Muscle layer of colon (tissue), 2 donors: ENCODE measurements at regions not wholly inside any gene's neighbourhood (a gene's known extent, or its start where the extent isn't known, plus 50 kb on each side); places are given as distances from the start of the nearest gene placed in this dataset.

Experiments
- H3K27ac ChIP-seq: one replicate; pipeline ENCODE4 v1.7.0; 2013; ENCODE audit warnings: low read depth, mild to moderate bottlenecking, low read length, moderate library complexity
- H3K27me3 ChIP-seq, 2 donors: one replicate each; pipeline ENCODE4 v1.7.0; 2013; ENCODE audit warnings: low read length in 2 of 2, mild to moderate bottlenecking in 2 of 2; ENCODE audit not compliant: insufficient read depth in 2 of 2, control insufficient read depth in 1 of 2
- H3K36me3 ChIP-seq: one replicate; pipeline ENCODE4 v1.7.0; 2013; ENCODE audit warnings: mild to moderate bottlenecking, low read length; ENCODE audit not compliant: insufficient read depth
- H3K4me1 ChIP-seq: one replicate; pipeline ENCODE4 v1.7.0; 2013; ENCODE audit warnings: mild to moderate bottlenecking, low read length; ENCODE audit not compliant: insufficient read depth
- H3K4me3 ChIP-seq, 2 donors: one replicate each; pipeline ENCODE4 v1.7.0; 2013; ENCODE audit warnings: low read length in 2 of 2, low read depth in 1 of 2, mild to moderate bottlenecking in 1 of 2, moderate library complexity in 1 of 2
- H3K9ac ChIP-seq: one replicate; pipeline ENCODE4 v1.7.0; 2013; ENCODE audit warnings: low read length
- H3K9me3 ChIP-seq: one replicate; pipeline ENCODE4 v1.7.0; 2013; ENCODE audit warnings: mild to moderate bottlenecking, low read length
- donor health status: abdominal sarcoma.
- donor health status: Adenocarcinoma of cecum.

DNA sequence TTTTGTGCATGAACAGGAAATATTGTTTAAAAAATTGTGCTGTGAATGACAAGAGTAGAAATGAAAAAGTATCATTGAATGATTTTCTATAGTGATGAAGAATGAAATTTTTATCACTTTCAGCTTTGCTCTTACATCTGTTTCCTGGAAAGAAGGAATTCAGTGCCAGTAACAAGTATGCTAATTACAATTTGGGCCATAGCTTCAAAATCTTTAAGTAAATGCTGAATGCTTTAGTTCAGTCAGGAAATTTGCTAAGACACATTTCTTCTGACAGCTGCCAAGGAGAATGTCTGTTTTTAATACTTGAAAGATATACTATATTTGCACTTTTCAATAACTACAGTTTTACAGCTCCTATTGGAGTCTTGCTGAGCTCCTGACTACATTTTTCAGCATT, 203.7 kb upstream of the RSPO3 start:
- peaks cover 6% of the 10 kb centered on the region for H3K4me1 ChIP-seq
- H3K27ac ChIP-seq: no peak overlapping the region
- H3K27me3 ChIP-seq: no peaks in the 10 kb centered on the region
- no peaks in the 10 kb centered on the region for H3K9me3 ChIP-seq
- H3K36me3 ChIP-seq: no peaks in the 10 kb centered on the region
- H3K9ac ChIP-seq: no peak overlapping the region
- H3K4me3 ChIP-seq: no peak overlapping the region

DNA sequence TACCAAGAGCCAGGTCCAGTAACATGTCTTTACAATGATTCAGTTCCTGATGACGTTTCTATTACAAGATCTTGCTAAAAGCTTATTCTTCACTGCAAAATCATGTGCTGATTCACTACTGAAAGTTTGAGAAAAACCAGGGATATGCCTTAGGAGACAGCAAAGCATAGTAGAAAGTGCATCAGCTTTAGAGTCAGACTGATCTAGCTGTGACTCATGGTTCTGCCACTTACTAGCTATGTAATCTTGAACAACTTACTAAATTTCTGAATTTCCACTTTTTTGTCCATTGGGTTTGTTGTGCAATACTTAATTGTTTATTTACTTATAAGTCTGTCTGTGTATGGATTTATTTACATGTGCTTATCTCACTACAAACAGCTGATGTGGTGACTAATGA, 198.5 kb upstream of the RSPO3 start:
- Histone ChIP-seq H3K9ac (no peak overlapping the region), H3K4me3 (no peak overlapping the region), H3K9me3 (no peaks in the 10 kb centered on the region), H3K27me3 (no peaks in the 10 kb centered on the region), H3K27ac (no peak overlapping the region), H3K36me3 (no peaks in the 10 kb centered on the region), H3K4me1 (no peaks in the 10 kb centered on the region)

DNA sequence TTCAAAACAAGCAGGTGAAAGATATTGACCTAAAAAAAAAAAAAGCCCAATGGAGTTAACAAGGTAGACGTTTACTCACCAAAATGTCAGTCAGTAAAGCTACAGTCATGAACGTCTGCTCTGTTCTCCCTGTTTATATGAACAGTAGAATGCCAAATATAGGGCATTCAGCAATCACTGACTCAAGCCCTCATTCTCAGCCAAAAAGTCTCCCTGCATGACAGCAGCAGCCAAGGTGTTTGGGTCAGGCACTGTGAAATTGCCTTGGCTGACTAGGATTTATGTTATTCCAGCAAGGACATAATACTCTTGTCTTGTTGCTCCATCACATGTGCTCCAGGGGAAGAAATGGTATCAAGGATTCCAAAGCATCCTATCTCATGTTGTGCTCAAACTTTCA, 194.7 kb upstream of the RSPO3 start:
- Histone ChIP-seq H3K36me3 (no peaks in the 10 kb centered on the region), H3K9ac (no peak overlapping the region), H3K27me3 (no peaks in the 10 kb centered on the region), H3K4me1 (no peaks in the 10 kb centered on the region), H3K27ac (no peak overlapping the region), H3K9me3 (no peaks in the 10 kb centered on the region), H3K4me3 (no peak overlapping the region)

DNA sequence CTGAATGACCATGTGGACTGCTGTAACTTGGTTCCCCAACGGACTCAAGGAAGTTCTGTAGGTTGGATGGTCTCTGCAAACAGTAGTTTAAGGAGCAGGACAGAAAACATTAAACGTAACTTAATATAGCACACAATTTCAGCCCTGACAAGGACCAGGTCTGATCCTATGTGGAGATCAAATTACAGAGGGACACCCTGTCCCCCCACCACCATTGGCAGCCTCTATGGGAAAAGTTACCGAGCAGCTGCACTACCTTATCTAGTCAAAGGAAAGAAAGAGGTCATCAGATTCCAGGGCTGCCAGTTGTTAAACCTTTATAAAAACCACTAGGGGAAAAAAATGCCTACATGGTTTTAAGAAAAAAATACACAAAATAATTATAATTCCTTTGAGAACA, 191.5 kb upstream of the RSPO3 start:
- Histone ChIP-seq H3K9me3 (no peaks in the 10 kb centered on the region), H3K4me3 (no peak overlapping the region), H3K9ac (no peak overlapping the region), H3K36me3 (no peaks in the 10 kb centered on the region), H3K27ac (no peak overlapping the region), H3K4me1 (no peaks in the 10 kb centered on the region), H3K27me3 (no peaks in the 10 kb centered on the region)

DNA sequence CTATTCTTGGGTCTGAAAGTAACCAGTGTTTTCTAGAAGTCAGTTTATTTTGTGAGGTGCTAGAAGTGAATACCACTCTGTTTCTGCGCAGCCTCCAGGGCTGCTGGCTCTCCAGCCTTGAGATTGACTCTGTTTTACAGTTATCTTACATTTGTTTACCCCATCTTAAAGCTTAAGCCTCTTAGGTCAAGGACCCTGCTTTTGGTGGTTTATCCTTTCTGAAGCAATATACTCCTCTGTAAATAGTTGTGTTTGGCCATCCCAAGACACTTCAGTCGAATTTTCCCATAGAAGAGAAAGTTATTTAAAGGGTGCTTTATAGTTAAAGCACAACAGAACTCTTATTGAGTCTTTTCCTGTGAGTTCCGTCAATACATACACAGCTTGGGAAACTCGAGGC, 190.6 kb upstream of the RSPO3 start:
- H3K9ac ChIP-seq: no peak overlapping the region
- no peaks in the 10 kb centered on the region for H3K36me3 ChIP-seq
- H3K27ac ChIP-seq: no peak overlapping the region
- H3K9me3 ChIP-seq: no peaks in the 10 kb centered on the region
- H3K4me3 ChIP-seq: no peak overlapping the region
- H3K4me1 ChIP-seq: no peaks in the 10 kb centered on the region
- H3K27me3 ChIP-seq: no peaks in the 10 kb centered on the region

DNA sequence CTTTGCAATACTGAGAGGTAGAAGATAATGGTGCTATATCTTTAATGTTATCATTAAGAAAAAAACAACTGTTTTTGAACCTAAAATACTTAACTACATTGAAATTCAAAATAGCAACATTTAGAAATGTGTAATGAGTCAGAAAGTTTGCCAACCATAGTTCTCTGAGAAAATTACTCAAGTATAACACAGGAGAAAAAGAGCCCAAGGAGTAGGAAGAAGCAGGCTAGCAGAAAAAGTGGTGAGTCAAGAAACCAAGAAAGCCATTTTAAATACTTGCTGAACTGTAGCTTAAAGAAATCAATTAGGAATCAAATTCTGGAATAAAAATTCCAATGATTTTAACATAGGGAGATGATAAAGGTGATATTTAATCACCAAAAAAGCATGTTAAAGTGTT, 181.0 kb upstream of the RSPO3 start:
- no peaks in the 10 kb centered on the region for H3K27me3 ChIP-seq

DNA sequence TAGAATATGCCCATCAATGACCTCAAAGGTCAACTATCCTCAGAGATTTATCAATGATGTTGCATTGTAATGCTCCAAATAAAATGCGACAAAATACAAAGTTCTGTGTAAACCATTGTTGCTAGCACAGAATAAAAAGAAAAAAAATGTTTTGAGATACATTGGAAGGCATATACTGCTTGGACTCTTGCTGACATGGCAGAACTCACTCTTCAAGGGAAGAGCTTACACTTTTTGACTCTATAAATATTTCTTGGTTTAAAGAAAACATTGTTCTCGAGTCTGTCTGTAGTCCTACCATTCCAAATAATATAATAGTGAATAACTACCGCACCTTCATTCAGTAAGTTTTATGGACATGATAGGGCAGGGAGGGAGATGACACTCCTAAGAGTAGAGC, 178.7 kb upstream of the RSPO3 start:
- no peak overlapping the region for H3K9ac ChIP-seq
- H3K27me3 ChIP-seq: no peaks in the 10 kb centered on the region
- H3K9me3 ChIP-seq: no peaks in the 10 kb centered on the region
- no peaks in the 10 kb centered on the region for H3K4me1 ChIP-seq
- H3K27ac ChIP-seq: no peak overlapping the region
- H3K36me3 ChIP-seq: no peaks in the 10 kb centered on the region
- H3K4me3 ChIP-seq: no peak overlapping the region

More for the DNA sequence above, 181.0 kb upstream of the RSPO3 start:
- no peaks in the 10 kb centered on the region for H3K4me1 ChIP-seq
- no peaks in the 10 kb centered on the region for H3K9me3 ChIP-seq
- no peak overlapping the region for H3K4me3 ChIP-seq
- no peak overlapping the region for H3K27ac ChIP-seq
- H3K36me3 ChIP-seq: no peaks in the 10 kb centered on the region
- no peak overlapping the region for H3K9ac ChIP-seq

DNA sequence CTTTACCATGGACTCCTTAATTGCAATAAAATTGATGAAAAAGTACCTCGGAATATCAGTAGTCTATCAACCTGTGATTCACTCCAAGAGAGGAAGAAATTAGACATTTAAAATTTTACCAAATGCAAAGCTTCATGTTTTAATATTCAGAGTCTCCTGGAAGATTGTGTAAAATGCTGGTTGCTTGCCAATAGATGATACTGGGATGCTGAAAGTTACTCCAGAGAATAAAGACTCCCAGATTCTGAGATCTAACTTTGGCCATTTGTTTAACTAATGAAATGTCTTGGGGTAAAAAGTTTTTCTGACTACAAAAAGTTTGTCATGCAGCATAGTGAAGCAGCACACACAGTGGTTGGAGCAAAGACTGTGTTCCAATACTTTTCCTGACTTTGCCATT, 176.7 kb upstream of the RSPO3 start:
- H3K4me3 ChIP-seq: no peak overlapping the region
- H3K27me3 ChIP-seq: no peaks in the 10 kb centered on the region
- no peaks in the 10 kb centered on the region for H3K4me1 ChIP-seq
- no peak overlapping the region for H3K27ac ChIP-seq
- no peaks in the 10 kb centered on the region for H3K9me3 ChIP-seq
- no peaks in the 10 kb centered on the region for H3K36me3 ChIP-seq
- H3K9ac ChIP-seq: no peak overlapping the region

DNA sequence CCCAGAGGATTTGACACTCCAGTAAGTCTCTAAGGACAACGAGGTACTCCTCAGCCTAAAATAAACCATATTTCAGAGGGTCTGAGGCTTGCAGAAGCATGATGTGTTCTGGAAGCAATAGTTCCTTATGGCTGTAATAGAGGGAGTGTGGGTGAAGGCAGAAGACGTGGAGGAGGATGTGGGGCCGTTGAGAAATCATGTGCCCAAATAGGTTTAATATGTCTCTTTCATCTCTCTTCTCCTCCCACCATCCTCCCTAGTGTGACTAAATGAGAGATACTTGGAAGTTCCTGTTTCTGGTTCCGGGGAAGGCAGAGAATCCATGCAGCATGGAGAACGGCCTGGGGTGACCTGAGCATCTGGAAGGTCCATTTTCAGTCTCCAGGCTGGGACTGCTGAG, 174.0 kb upstream of the RSPO3 start:
- Histone ChIP-seq H3K27me3 (no peaks in the 10 kb centered on the region), H3K9me3 (no peaks in the 10 kb centered on the region), H3K4me1 (no peaks in the 10 kb centered on the region), H3K9ac (no peak overlapping the region), H3K27ac (no peak overlapping the region), H3K36me3 (no peaks in the 10 kb centered on the region), H3K4me3 (no peak overlapping the region)

DNA sequence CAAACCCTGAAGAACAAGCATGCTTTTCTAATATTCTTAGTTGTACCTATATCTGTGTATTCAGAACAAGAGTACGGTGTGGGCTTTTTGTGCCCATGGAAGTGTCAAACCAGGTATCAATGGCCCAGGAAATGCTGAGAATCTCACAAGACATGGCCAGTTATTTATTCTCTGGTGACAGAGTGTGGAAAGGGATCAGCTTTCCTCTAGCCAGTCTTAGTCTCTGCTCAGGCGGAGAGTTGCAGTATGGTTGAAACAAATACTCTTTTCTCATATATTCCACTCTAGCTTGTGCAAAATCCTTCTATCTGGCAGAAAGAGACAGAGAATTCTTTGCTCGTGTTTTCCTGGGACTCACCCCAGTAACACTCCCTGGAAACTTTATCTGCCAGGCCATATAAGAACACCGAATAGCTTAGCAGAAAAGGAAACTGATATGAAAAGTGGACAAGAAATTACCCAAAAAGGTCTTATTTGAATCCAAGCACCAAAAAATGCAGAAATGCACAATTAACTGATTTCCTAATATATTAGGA, 173.3 kb upstream of the RSPO3 start:
- Histone ChIP-seq H3K4me3 (no peak overlapping the region), H3K27me3 (no peaks in the 10 kb centered on the region), H3K9ac (no peak overlapping the region), H3K4me1 (no peaks in the 10 kb centered on the region), H3K9me3 (no peaks in the 10 kb centered on the region), H3K27ac (no peak overlapping the region), H3K36me3 (no peaks in the 10 kb centered on the region)

DNA sequence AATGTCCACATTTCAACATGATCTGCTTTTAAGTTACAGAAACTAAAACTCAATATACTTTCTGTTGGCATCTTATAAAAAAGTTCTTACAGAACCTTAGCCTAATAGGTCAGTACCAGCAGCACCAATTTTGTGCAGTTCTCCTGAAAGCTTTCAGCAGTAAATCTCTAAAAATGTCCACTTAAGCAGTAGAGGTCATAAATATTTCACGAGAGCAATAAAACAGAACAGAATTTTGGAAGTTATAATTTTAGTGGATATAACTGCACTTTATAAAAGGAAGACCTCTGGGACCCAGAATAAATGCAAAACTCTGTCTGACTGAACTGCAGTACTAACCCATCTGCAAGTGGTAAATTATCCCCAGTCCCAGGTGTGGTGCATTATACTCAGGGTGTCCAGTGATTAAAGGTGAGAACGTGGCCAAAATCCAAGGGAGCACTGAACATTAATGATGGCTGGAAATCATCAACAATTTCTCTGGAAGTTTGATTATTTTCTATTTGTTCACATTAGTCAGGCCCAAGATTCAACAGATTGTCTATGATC, 172.6 kb upstream of the RSPO3 start:
- Histone ChIP-seq H3K4me1 (no peaks in the 10 kb centered on the region), H3K9me3 (no peaks in the 10 kb centered on the region), H3K27ac (no peak overlapping the region), H3K36me3 (no peaks in the 10 kb centered on the region), H3K27me3 (no peaks in the 10 kb centered on the region), H3K9ac (no peak overlapping the region), H3K4me3 (no peak overlapping the region)

DNA sequence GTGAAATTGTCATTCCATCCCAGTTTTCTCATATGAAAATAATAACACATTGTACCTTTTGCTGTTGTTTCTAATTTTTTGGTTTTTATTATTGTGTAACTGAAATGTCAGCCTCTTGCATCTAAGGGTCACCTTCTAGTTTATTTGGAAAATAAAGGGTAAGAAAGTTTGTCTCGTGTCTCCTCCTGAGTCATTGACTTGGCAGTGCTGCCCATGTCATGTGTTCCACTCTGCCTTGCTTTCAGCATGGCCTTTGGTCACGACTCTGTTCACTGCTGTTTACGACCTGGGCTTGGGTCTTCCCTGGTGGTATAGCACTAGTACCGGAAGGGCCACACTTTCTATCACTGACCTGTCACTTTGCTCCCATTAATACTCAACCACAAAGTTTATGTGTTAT, 171.4 kb upstream of the RSPO3 start:
- Histone ChIP-seq H3K9ac (no peak overlapping the region), H3K4me1 (no peaks in the 10 kb centered on the region), H3K27me3 (no peaks in the 10 kb centered on the region), H3K36me3 (no peaks in the 10 kb centered on the region), H3K4me3 (no peak overlapping the region), H3K9me3 (no peaks in the 10 kb centered on the region), H3K27ac (no peak overlapping the region)
